Endothelial cell of umbilical vein (primary cell): ENCODE measurements at regions not wholly inside any gene's neighbourhood (a gene's known extent, or its start where the extent isn't known, plus 50 kb on each side); places are given as distances from the start of the nearest gene placed in this dataset.

ENCODE experiments used
- CTCF ChIP-seq, 2 donors: IDR thresholded peaks; 1 replicate in 1 of 2; 2 replicates in 1 of 2; pipeline ENCODE4 v1.5.1; 2011; ENCODE audit warnings: low read length in 2 of 2, mild to moderate bottlenecking in 2 of 2, moderate library complexity in 2 of 2, control low read depth in 1 of 2, inconsistent platforms in 1 of 2, low read depth in 1 of 2; ENCODE audit not compliant: insufficient read depth in 1 of 2; ENCODE audit errors: extremely low read depth in 1 of 2
- EZH2 ChIP-seq: IDR thresholded peaks from 2 replicates; pipeline ENCODE4 v1.6.1; 2012; ENCODE audit warnings: borderline replicate concordance, low read depth, mild to moderate bottlenecking, moderate library complexity, low read length, inconsistent platforms; ENCODE audit not compliant: severe bottlenecking
- POLR2A ChIP-seq: IDR thresholded peaks from 2 replicates; pipeline ENCODE4 v1.6.1; 2012; ENCODE audit warnings: low read depth, mild to moderate bottlenecking, control low read depth, low read length

DNA sequence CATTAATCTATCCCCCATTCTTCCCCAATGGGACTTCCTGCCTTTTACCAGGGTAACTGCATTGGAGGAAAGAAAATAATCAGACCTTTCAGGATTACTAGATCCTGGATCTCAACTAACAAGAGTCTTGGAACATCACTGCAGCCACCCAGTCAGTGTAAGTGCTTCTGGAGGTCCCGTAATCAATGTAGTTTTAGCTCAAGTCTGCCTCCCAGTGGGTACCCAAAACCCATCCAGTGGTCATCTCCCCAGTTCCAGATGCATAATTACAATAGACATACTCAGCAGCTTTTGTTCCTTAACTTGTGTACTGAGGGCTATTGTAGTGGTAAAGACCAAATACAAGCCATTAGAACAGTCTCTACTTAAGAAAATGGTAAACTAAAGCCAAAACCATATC lies 319.1 kb downstream of the GPATCH2 start:
- TF ChIP-seq EZH2 (no peak), CTCF (IDR thresholded peaks at IDR 0.05; ENCODE audit: extremely low read depth in 1 of 2, insufficient read depth in 1 of 2, low read depth in 1 of 2, low read length in 2 of 2) (no peak), POLR2A (no peak)
